Small intestine (tissue), 7 donors: ENCODE measurements at regions not wholly inside any gene's neighbourhood (a gene's known extent, or its start where the extent isn't known, plus 50 kb on each side); places are given as distances from the start of the nearest gene placed in this dataset.
A peak's percentile ranks its signal among the peaks of the same experiment; 100 is the strongest.

Experiments
- DNase-seq, 2 donors: peaks; one replicate each; pipeline versions ENCODE4 v3.0.0 to v3.0.0-alpha.2; 2013
- FAIRE-seq: peaks from 2 replicates; lab custom pipeline; 2012; peaks lifted over from hg19 to GRCh38; lab: Jason Lieb, UNC
- H3K27ac ChIP-seq, 3 donors: one replicate each; pipeline ENCODE4 v1.5.1; 2013; ENCODE audit warnings: low read length in 2 of 3, mild to moderate bottlenecking in 2 of 3, control low read depth in 1 of 3, inconsistent platforms in 1 of 3, low read depth in 1 of 3, moderate library complexity in 1 of 3
- H3K27me3 ChIP-seq, 3 donors: one replicate each; pipeline ENCODE4 v1.6.1; 2013; ENCODE audit warnings: low read length in 3 of 3, inconsistent platforms in 1 of 3; ENCODE audit not compliant: control insufficient read depth in 3 of 3, insufficient read depth in 3 of 3
- H3K36me3 ChIP-seq, 3 donors: one replicate each; pipeline ENCODE4 v1.6.1; 2013; ENCODE audit warnings: low read length in 3 of 3, inconsistent platforms in 1 of 3, low read depth in 1 of 3, mild to moderate bottlenecking in 1 of 3, moderate library complexity in 1 of 3; ENCODE audit not compliant: control insufficient read depth in 3 of 3, insufficient read depth in 2 of 3
- H3K4me1 ChIP-seq, 3 donors: one replicate each; pipeline ENCODE4 v1.6.1; 2013; ENCODE audit warnings: low read length in 2 of 3, inconsistent platforms in 1 of 3, low read depth in 1 of 3, mild to moderate bottlenecking in 1 of 3, moderate library complexity in 1 of 3; ENCODE audit not compliant: control insufficient read depth in 3 of 3, insufficient read depth in 2 of 3
- H3K4me3 ChIP-seq, 3 donors: one replicate each; pipeline ENCODE4 v1.5.1; 2013; ENCODE audit warnings: low read length in 3 of 3, control low read depth in 1 of 3, inconsistent platforms in 1 of 3, low read depth in 1 of 3, mild to moderate bottlenecking in 1 of 3, moderate library complexity in 1 of 3
- H3K9me3 ChIP-seq, 2 donors: one replicate each; pipeline ENCODE4 v1.6.1; 2013; ENCODE audit warnings: low read depth in 1 of 2, low read length in 1 of 2; ENCODE audit not compliant: control insufficient read depth in 2 of 2, insufficient read depth in 1 of 2
- WGBS, 3 donors: extraction: QIAGEN DNeasy Blood & Tissue Kit; methylation state at CpG; one replicate each; pipeline ENCODE4 v1.1.7; 2013; 5-methylcytosine and 5-hydroxymethylcytosine counted together
- donor health status: healthy with polysubstance abuse.
- donor health status: control.
- donor health status: control.
- donor health status: Bipolar disorder and iron deficiency.
- donor health status: healthy.

DNA sequence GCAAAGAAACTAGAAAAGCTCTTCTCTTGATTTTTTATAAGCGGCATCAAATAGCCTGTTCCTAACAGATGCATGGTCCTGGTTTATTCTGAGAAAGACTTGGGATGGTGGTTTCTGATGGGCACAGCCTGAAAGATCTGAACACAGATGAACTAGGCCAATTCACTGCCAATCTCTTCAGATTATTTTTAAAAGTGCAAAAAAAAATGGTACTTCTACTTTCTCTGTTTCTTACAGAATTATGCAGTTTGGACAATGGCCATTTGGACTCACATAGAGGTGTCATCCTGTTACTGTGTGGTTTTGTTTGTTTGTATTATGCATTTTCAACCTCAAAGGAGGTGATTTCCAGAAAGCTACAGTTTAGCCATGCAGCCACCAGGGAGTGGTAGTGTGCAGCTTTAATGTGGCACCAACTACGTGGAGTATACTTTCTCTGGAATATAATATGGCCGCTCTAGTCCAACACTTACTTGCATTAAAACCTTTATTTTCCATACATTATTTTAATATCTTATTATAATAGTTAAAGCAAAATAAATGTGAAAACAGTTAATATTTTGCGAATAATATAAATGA is 469.8 kb upstream of the KIRREL3 start:
- no peaks in the 10 kb centered on the region for H3K9me3 ChIP-seq
- 54 to 82% (median 58%) methylated on average over 4 of the region's 4 CpGs for WGBS, 3 donors
- no peaks in the 10 kb centered on the region for H3K4me1 ChIP-seq
- no peaks in the 10 kb centered on the region for H3K27me3 ChIP-seq
- FAIRE-seq: no peak
- H3K4me3 ChIP-seq: no peak overlapping the region
- DNase-seq: peak; percentile 2 to 43
- no peaks in the 10 kb centered on the region for H3K36me3 ChIP-seq
- H3K27ac ChIP-seq: no peak overlapping the region

DNA sequence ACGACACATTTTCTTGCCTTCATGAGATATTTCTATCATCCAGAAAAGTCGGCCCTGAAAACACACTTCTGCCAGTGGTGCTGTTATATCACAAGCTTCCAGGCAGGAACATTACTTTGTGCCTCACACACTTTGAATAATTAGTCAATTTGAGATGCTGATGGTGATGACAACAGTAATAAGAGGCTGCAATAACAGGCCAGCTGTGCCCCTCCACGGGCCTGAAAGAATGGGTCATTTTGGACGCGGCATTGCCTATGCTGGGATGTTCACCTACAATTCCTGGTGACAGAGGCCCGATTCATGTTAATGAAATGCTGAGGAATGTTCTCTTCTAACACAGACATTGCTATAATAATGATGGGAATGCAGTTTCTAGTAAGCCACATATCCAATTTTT is 463.8 kb upstream of the KIRREL3 start:
- no peak overlapping the region for H3K4me3 ChIP-seq
- no peaks in the 10 kb centered on the region for H3K27me3 ChIP-seq
- H3K36me3 ChIP-seq: no peaks in the 10 kb centered on the region
- 66 to 89% (median 77%) methylated on average over 6 of the region's 6 CpGs for WGBS, 3 donors
- DNase-seq (no peak), FAIRE-seq (no peak)
- H3K27ac ChIP-seq: no peak overlapping the region
- H3K4me1 ChIP-seq: no peaks in the 10 kb centered on the region
- no peaks in the 10 kb centered on the region for H3K9me3 ChIP-seq

DNA sequence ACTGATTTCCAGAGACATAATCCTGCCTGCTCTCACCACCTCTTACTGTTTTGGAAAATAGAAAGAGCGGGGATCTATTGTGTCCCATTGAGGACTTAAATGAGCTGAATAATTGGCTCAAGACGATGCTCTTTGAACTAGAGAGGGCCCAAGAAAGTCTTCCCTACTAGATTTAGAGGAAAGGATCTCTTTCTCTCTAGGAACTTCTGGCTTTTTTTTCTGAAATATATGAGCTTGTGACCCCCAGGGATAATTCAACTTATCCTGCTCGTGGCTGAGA is 461.4 kb upstream of the KIRREL3 start:
- WGBS, 3 donors: 62 to 77% (median 67%) methylated on average over 3 of the region's 3 CpGs
- H3K27ac ChIP-seq: no peak overlapping the region
- no peak for FAIRE-seq
- no peak for DNase-seq
- no peaks in the 10 kb centered on the region for H3K9me3 ChIP-seq
- no peaks in the 10 kb centered on the region for H3K4me1 ChIP-seq
- H3K4me3 ChIP-seq: no peak overlapping the region
- no peaks in the 10 kb centered on the region for H3K27me3 ChIP-seq
- no peaks in the 10 kb centered on the region for H3K36me3 ChIP-seq

DNA sequence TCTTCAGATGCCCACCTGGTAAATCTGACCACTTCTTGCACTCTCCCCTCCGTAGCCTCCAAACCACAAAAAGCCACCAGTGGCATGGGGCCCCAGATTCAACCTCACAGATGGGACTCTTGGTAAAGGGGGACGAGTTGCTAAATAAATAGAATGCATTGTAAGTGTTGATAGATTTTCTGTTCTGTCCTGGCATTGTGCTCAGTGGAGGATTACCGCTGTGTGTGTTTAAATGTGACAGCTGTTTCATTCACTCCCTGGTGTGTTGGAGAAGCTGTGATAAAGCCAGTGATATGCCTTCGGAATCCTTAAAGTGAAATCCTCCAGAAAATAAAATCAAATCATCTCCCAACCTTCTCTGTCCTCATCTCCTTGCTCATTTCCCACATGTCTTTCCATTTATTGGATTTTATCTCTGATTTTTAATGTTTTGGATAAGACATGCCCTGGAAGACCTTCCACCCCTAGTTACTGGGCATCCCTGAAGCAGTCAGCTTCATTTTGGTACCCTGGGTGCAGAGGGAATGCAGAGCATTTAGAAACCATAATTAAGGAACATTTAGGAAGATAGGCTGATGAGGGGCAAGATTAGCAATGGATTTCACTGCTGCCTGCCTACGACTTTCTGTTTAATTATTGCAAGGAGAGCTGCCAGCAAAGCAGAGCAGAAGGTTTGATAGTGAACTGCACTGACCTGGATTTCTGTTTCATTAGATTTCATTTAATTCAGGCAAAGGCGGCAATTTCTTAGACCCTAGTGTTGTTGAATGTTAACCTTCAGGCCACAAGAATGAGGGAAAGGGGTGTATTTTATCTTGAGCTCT is 460.9 kb upstream of the KIRREL3 start:
- no peak for FAIRE-seq
- no peaks in the 10 kb centered on the region for H3K9me3 ChIP-seq
- 59 to 68% (median 64%) methylated on average over 6 of the region's 6 CpGs for WGBS, 3 donors
- H3K27ac ChIP-seq: no peak overlapping the region
- no peaks in the 10 kb centered on the region for H3K27me3 ChIP-seq
- no peak overlapping the region for H3K4me3 ChIP-seq
- no peaks in the 10 kb centered on the region for H3K4me1 ChIP-seq
- no peak for DNase-seq
- H3K36me3 ChIP-seq: no peaks in the 10 kb centered on the region

DNA sequence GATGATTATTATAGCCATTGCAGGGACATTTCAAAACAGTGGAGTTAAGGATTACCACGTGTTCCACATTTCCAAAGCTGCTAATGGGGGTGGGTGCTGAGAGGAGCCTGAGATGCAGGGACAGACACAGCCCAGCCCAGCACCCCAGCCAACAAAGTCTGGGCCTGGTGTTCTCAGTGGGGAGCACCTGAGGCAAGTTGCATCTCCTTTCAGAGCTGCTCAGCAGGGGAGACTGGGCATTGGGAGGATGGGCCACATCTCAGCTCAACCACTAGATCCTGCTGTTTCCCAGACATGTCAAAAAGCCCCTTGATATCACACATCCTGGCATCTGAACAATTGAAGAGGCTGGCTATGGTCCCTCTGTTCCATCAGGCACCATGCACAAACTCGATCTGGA is 458.0 kb upstream of the KIRREL3 start:
- no peak overlapping the region for H3K27ac ChIP-seq
- WGBS, 3 donors: 28 to 66% (median 37%) methylated on average over 2 of the region's 2 CpGs
- DNase-seq (no peak), FAIRE-seq (no peak)
- no peaks in the 10 kb centered on the region for H3K36me3 ChIP-seq
- H3K4me3 ChIP-seq: no peak overlapping the region
- H3K4me1 ChIP-seq: no peaks in the 10 kb centered on the region
- H3K9me3 ChIP-seq: no peaks in the 10 kb centered on the region
- H3K27me3 ChIP-seq: no peaks in the 10 kb centered on the region

DNA sequence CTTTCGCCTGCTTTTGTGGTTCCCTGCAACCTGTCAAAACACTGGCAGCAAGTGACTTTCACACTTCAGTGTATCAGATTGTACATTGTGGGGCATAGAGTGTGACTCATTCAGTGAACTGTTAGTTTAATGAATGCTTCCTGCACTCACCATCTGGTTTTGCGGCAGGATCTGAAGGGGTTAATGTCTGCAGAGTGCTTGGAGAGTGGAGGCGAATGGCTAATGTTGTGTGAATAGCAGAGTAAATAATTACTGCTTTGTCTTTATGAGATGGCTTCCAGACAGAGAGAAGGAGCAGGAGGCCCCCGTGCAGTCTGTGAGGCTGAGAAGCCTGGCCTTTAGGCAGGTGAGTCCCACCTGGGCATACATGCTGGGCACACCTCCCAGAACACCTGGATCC is 454.3 kb upstream of the KIRREL3 start:
- 31 to 41% (median 33%) methylated on average over 4 of the region's 4 CpGs for WGBS, 3 donors
- H3K4me3 ChIP-seq: no peak overlapping the region
- H3K27me3 ChIP-seq: no peaks in the 10 kb centered on the region
- H3K4me1 ChIP-seq: no peaks in the 10 kb centered on the region
- no peak overlapping the region for H3K27ac ChIP-seq
- no peaks in the 10 kb centered on the region for H3K9me3 ChIP-seq
- DNase-seq: peak in 1 of 2 donors; percentile 53
- H3K36me3 ChIP-seq: no peaks in the 10 kb centered on the region
- FAIRE-seq: no peak

DNA sequence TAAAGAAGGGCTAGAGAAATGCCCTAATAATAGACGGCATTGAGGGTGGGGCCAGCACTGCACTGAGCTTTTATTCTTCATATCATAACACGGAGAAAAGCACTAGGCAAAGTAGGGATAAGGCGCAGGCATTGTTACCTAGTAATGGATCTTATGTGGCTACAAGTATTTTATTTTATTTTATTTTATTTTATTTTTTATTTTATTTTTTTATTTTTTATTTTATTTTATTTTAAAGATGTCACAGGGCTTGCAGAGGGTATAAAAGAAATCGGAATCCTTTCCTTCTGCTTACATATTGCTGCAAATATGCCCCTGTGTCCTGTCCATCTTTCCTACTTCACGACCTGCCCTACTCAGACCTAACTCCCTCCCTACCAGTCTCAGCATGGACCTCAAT is 452.0 kb upstream of the KIRREL3 start:
- H3K4me1 ChIP-seq: no peaks in the 10 kb centered on the region
- no peak overlapping the region for H3K27ac ChIP-seq
- no peak for DNase-seq
- no peaks in the 10 kb centered on the region for H3K27me3 ChIP-seq
- no peaks in the 10 kb centered on the region for H3K9me3 ChIP-seq
- no peaks in the 10 kb centered on the region for H3K36me3 ChIP-seq
- no peak overlapping the region for H3K4me3 ChIP-seq
- WGBS, 3 donors: 73 to 85% (median 76%) methylated on average over 5 of the region's 5 CpGs
- no peak for FAIRE-seq

DNA sequence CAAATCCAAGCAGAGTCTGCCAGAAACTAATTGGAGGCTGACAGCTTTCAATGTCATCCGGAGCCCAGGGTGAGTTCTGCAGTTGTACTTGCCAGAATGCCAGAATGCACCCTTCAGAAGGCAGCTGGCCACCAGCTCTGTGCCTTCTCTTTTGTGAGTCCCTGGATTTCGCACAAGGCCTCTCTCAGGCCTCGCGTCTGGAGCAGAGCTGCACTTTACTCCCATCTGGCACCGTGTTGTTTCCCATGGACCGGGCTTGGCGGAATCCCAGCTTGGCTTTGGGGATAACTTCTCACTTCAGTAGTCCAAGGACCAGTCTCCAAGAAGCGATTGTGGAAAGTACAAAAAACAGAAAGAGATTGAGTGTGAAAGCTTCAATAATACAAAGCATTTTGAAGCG is 451.3 kb upstream of the KIRREL3 start:
- Histone ChIP-seq H3K4me3 (no peak overlapping the region), H3K27me3 (no peaks in the 10 kb centered on the region), H3K9me3 (no peaks in the 10 kb centered on the region), H3K4me1 (no peaks in the 10 kb centered on the region), H3K27ac (no peak overlapping the region), H3K36me3 (no peaks in the 10 kb centered on the region)
- no peak for FAIRE-seq
- WGBS, 3 donors: 67 to 89% (median 87%) methylated on average over 9 of the region's 9 CpGs
- DNase-seq: no peak

DNA sequence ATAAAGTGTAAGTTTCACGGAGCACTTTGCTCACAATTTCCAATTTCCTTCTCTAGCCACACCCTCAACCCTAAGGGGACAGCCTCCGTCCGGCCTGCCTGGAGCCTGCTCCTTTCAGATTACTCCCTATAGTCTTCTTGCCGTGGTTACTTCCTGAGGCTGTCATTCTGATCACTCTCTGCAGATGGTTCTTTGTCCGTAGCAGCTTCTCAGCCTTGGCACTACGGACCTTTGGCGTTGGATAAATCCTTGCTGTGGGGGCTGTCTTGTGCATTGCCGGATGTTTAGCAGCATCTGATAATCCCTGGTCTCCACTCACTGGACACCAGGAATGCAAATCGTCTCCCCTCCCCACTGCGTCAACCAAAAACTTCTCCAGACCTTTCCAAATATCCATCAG is 447.5 kb upstream of the KIRREL3 start:
- 73 to 89% (median 88%) methylated on average over 10 of the region's 10 CpGs for WGBS, 3 donors
- DNase-seq: no peak

More for the DNA sequence above, 447.5 kb upstream of the KIRREL3 start:
- Histone ChIP-seq H3K27me3 (no peaks in the 10 kb centered on the region), H3K27ac (no peak overlapping the region), H3K4me3 (no peak overlapping the region), H3K36me3 (no peaks in the 10 kb centered on the region), H3K9me3 (no peaks in the 10 kb centered on the region), H3K4me1 (no peaks in the 10 kb centered on the region)
- FAIRE-seq: no peak
